ENCODE measurements at regions not wholly inside any gene's neighbourhood (a gene's known extent, or its start where the extent isn't known, plus 50 kb on each side); places are given as distances from the start of the nearest gene placed in this dataset.

GRCh38 chr12:42798811-42799438 is 209.4 kb upstream of the PRICKLE1 start:
- peak overlapping the region; percentile 32 for H3K9ac ChIP-seq (ENCODE audit: low read length)
- peak; percentile 80 for DNase-seq (ENCODE audit: low read depth)

GRCh38 chr12:42794806-42795205 is 205.3 kb upstream of the PRICKLE1 start:
- no peak overlapping the region for H3K4me3 Mint-ChIP-seq (ENCODE audit: unreplicated experiment)
- Histone ChIP-seq H3K4me2 (ENCODE audit: low read length) (peak overlapping the region; percentile 6), H4K20me1 (ENCODE audit: insufficient read depth, low read length) (no peaks in the 10 kb centered on the region), H3K4me1 (ENCODE audit: insufficient read depth, low read length) (peaks cover 27% of the 10 kb centered on the region), H3K4me3 (ENCODE audit: insufficient read depth, low read depth, low read length) (no peak overlapping the region), H3K9ac (ENCODE audit: low read length) (no peak overlapping the region), H3K36me3 (ENCODE audit: insufficient read depth, low read length) (no peaks in the 10 kb centered on the region), H3K9me3 (ENCODE audit: insufficient read depth, low read depth, low read length) (no peaks in the 10 kb centered on the region), H3K27ac (ENCODE audit: low read depth, low read length) (no peak overlapping the region), H3K27me3 (ENCODE audit: insufficient read depth, low read length) (no peaks in the 10 kb centered on the region), H2AFZ (ENCODE audit: low read depth, low read length) (no peak overlapping the region), H3K79me2 (ENCODE audit: insufficient read depth, low read length) (no peaks in the 10 kb centered on the region)
- H3K9me3 Mint-ChIP-seq (ENCODE audit: unreplicated experiment), result peaks cover 2% of the 10 kb centered on the region
- no peaks in the 10 kb centered on the region for H3K27me3 Mint-ChIP-seq (ENCODE audit: low read depth, unreplicated experiment)
- no peak overlapping the region for H3K27ac Mint-ChIP-seq (ENCODE audit: unreplicated experiment)
- peak; percentile 52 for DNase-seq (ENCODE audit: low read depth)
- H3K4me1 Mint-ChIP-seq (ENCODE audit: low read depth, unreplicated experiment), result peaks cover 42% of the 10 kb centered on the region
- TF ChIP-seq EZH2 (IDR thresholded peaks at IDR 0.05; ENCODE audit: insufficient read depth, low read length), result no peak
- TF ChIP-seq CTCF (IDR thresholded peaks at IDR 0.05; ENCODE audit: insufficient read depth, low read depth, low read length), result no peak
- FAIRE-seq, result no peak
- no peaks in the 10 kb centered on the region for H3K36me3 Mint-ChIP-seq (ENCODE audit: low read depth, unreplicated experiment)

More at GRCh38 chr12:42798811-42799438, 209.4 kb upstream of the PRICKLE1 start:
- Mint-ChIP-seq H3K9me3 (ENCODE audit: unreplicated experiment) (peaks cover 2% of the 10 kb centered on the region), H3K4me3 (ENCODE audit: unreplicated experiment) (peak overlapping the region; percentile 40), H3K27ac (ENCODE audit: unreplicated experiment) (peak overlapping the region; percentile 90), H3K27me3 (ENCODE audit: low read depth, unreplicated experiment) (peaks cover 1% of the 10 kb centered on the region), H3K36me3 (ENCODE audit: low read depth, unreplicated experiment) (no peaks in the 10 kb centered on the region), H3K4me1 (ENCODE audit: low read depth, unreplicated experiment) (peaks cover 33% of the 10 kb centered on the region)
- TF ChIP-seq CTCF (IDR thresholded peaks at IDR 0.05; ENCODE audit: insufficient read depth, low read depth, low read length), result no peak
- TF ChIP-seq EZH2 (IDR thresholded peaks at IDR 0.05; ENCODE audit: insufficient read depth, low read length), result no peak
- Histone ChIP-seq H4K20me1 (ENCODE audit: insufficient read depth, low read length) (no peaks in the 10 kb centered on the region), H3K4me2 (ENCODE audit: low read length) (peak overlapping the region; percentile 55), H2AFZ (ENCODE audit: low read depth, low read length) (no peak overlapping the region), H3K27ac (ENCODE audit: low read depth, low read length) (peak overlapping the region; percentile 43), H3K79me2 (ENCODE audit: insufficient read depth, low read length) (no peaks in the 10 kb centered on the region), H3K36me3 (ENCODE audit: insufficient read depth, low read length) (no peaks in the 10 kb centered on the region), H3K4me1 (ENCODE audit: insufficient read depth, low read length) (peaks cover 9% of the 10 kb centered on the region), H3K9me3 (ENCODE audit: insufficient read depth, low read depth, low read length) (no peaks in the 10 kb centered on the region), H3K4me3 (ENCODE audit: insufficient read depth, low read depth, low read length) (no peak overlapping the region), H3K27me3 (ENCODE audit: insufficient read depth, low read length) (no peaks in the 10 kb centered on the region)
- FAIRE-seq, result peak; percentile 34

- Histone ChIP-seq H3K4me1 (ENCODE audit: insufficient read depth, low read length) (peaks cover 17% of the 10 kb centered on the region), H3K27ac (ENCODE audit: low read depth, low read length) (no peak overlapping the region), H3K9ac (ENCODE audit: low read length) (no peak overlapping the region), H3K9me3 (ENCODE audit: insufficient read depth, low read depth, low read length) (no peaks in the 10 kb centered on the region), H3K4me2 (ENCODE audit: low read length) (no peak overlapping the region), H3K27me3 (ENCODE audit: insufficient read depth, low read length) (no peaks in the 10 kb centered on the region), H4K20me1 (ENCODE audit: insufficient read depth, low read length) (no peaks in the 10 kb centered on the region), H3K79me2 (ENCODE audit: insufficient read depth, low read length) (no peaks in the 10 kb centered on the region), H3K4me3 (ENCODE audit: insufficient read depth, low read depth, low read length) (no peak overlapping the region), H3K36me3 (ENCODE audit: insufficient read depth, low read length) (no peaks in the 10 kb centered on the region), H2AFZ (ENCODE audit: low read depth, low read length) (no peak overlapping the region)
- H3K4me1 Mint-ChIP-seq (ENCODE audit: low read depth, unreplicated experiment), result peaks cover 30% of the 10 kb centered on the region
- TF ChIP-seq EZH2 (IDR thresholded peaks at IDR 0.05; ENCODE audit: insufficient read depth, low read length) (no peak), CTCF (IDR thresholded peaks at IDR 0.05; ENCODE audit: insufficient read depth, low read depth, low read length) (no peak)
- no peaks in the 10 kb centered on the region for H3K9me3 Mint-ChIP-seq (ENCODE audit: unreplicated experiment)
- H3K4me3 Mint-ChIP-seq (ENCODE audit: unreplicated experiment), result no peak overlapping the region
- FAIRE-seq (no peak), DNase-seq (ENCODE audit: low read depth) (no peak)
- H3K27ac Mint-ChIP-seq (ENCODE audit: unreplicated experiment), result no peak overlapping the region
- H3K27me3 Mint-ChIP-seq (ENCODE audit: low read depth, unreplicated experiment), result no peaks in the 10 kb centered on the region
- H3K36me3 Mint-ChIP-seq (ENCODE audit: low read depth, unreplicated experiment), result no peaks in the 10 kb centered on the region
These were observed 203.6 kb upstream of the PRICKLE1 start for GRCh38 chr12:42793166-42793565.
